GM18498 (cell line): ENCODE measurements at regions not wholly inside any gene's neighbourhood (a gene's known extent, or its start where the extent isn't known, plus 50 kb on each side); places are given as distances from the start of the nearest gene placed in this dataset.

Source experiments
- ATAC-seq: cut with Tn5 transposase; IDR thresholded peaks from one replicate; pipeline ENCODE4 v1.9.1; 2021; ENCODE audit warnings: mild to moderate bottlenecking, moderate library complexity; ENCODE audit not compliant: unreplicated experiment

DNA sequence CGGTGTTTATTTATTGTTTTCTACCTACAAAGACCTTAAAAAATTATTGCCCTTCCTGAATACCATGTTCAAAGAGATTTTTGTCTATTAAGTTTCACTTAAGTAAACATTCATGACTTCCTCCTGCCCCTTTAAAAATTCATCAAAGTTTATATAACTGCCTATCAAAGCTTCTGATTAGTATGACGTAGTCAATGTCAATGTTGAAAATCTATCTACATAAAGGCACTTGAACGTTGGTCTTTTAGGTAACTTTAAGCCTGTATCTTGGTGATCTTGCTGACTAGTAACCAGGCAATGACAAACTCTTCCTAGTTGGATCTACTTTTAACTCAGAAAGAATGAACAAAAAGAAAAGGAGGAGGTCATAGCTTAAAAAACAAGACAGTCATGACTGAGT is 97.2 kb downstream of the MAIP1 start:
- ATAC-seq, result no peak

DNA sequence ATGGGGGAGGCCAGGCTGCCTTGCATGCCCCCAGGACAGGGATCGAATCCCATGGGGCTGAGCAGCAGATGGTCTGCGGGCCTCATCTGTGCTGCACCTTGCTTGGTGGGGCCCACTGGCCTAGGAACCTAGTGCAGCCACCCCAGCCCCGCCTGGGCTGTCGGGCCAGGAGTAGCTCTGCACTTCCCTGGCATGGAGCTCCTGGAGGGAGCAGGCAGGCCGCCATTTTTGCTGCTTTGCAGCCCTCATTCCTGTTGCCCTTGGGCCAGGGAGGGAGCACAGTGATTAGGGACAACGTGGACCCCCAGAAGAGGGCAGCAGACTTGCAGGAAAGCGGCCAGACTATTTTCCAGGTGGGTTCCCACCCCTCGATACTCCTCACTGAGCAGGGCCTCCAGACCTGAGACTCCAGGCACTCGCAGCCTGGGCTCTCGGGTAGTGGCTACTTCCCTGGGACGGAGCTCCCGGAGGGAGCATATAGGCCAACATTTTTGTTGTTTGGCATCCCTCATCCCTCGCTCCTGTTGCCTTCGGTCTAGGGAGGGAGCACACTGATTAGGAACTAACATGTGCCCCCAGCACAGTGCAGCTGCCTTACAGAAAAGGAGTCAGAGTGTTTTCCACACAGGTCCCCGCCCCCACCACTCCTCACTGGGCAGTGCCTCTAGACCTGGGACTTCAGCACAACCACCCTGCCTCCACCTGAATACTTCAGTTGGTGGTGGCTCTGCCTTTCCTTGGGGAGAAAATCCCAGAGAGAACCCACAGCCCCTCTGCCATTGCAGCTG is 99.5 kb downstream of the MAIP1 start:
- ATAC-seq, result no peak

DNA sequence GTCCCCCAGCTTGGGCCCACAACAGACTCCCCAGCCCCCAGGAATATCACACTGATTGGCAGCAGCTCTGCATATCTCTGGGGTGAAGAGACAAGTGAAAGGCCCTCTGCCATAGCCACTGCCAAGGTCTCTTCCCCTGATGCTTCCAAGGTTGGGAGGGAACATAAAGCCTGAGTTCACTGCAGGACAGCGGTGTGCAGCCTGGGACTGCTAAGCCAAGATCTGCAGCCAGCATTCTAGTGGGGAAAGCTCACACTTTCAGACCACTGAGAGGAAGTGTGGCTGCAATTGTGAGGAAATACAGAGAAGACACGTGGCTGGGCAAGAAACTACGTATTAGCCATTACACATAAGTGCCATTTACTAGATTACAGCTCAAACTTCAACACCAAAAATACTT is 100.7 kb downstream of the MAIP1 start:
- no peak for ATAC-seq

DNA sequence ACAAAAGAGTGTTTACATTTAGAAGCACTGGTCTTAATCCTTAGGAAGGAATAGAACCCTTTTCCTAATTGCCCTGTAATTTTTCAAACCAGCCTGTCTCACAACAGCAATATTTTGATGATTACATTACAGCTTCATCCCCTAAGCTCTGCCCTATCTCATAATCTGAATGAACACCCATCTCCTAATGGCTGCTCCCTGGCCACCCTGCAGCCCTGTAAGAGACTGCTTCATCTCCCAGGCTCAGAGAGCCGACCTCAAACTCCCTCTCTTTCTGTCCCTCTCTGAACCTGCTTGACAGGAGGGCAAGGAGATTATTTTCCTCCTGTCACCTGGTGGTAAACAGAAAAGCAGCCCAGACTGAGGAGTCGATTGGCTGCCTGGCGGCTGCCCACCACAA is 107.8 kb downstream of the MAIP1 start:
- ATAC-seq, result no peak

DNA sequence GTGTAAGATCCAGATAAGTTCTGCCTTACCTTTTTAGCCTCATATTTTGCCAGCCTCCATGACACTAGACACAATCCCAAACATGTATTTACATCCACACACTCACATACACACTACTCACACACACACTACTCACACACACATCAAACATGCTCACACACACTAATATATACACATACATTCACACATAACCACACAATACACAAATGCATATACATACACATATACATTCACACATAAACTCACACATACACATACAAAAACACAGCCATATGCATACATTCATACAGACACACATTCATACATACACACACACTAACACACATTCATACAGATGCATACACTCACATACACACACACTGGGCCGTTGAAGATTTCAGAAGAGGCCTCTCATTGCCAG is 109.5 kb downstream of the MAIP1 start:
- no peak for ATAC-seq

- ATAC-seq, result no peak
These were observed 110.1 kb downstream of the MAIP1 start for GRCh38 chr2:200065477-200065876.

- ATAC-seq, result no peak
These were observed 111.0 kb downstream of the MAIP1 start for GRCh38 chr2:200066417-200066816.

DNA sequence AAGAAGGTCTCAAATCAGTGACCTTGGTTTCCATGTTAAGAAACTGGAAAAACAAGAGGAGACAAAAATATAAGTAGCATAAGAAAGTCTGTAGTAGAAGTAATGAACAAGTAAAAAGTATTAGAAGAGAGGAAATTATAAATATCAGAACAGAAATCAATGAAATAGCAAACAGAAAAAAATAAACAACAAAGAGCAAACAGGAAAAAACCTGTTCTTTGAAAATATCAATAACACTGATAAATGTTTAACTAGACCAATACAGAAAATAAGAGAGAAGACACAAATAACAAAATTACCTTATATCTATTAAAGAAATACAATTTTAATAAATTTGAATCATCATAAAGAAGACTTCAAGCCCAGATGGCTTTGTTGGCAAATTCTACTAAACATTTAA is 113.3 kb downstream of the MAIP1 start:
- no peak for ATAC-seq

DNA sequence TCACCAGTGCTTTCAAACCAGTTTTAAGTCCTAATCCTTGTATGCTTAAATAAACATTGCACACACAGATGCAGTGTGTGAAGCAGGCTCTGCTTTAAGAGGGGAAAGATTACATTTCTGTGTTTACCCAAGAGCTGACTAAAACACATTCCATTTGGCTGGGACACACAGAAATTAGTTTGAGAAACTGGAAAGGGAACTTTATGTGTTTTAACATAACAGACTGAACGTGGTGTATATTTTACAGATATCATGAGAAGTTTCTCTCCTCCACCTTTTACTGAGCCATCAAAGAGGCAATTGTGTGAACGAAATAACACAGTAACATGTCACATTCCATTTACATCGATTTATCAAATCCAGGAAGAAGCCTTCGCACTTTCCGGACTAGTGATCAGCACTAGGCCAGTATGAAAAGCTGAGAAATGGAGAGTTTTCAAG is 121.8 kb downstream of the MAIP1 start:
- no peak for ATAC-seq

DNA sequence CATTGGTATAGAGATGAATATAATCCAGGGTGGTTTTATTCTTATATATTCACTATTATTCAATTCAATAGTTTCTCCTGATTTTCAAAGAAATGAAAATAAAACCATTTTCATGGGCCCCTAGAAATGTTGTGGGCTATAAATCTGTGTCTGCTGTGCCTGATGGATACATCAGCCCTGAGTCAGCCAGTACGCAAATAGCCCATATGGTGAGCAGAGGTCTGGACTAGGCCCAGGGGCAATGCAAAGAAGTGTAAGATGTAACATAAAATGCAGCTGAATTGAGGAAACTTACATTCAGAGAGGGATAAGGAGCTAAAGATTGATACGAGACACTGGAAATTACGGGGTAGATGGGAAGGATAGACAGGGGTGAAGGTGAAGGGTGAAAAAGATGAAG is 122.5 kb downstream of the MAIP1 start:
- ATAC-seq, result no peak

DNA sequence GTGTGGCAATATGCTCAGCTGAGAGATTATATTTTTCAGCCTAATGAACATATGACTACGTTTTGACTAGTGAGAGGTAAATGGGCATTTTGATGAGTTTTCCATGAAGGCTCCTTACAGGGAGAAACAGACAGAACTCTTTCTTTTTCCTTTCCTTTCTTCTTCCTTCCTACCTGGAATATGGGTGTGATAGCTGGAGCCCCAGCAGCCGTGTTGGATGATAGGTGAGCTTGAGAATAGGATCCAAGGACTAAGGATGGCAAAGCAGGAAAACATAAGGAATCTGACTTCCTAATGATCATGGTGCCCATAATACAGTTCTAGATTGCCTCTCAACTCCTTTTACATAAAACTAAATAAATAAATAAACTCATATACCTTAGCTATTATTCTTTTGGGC is 124.0 kb downstream of the MAIP1 start:
- ATAC-seq, result no peak

DNA sequence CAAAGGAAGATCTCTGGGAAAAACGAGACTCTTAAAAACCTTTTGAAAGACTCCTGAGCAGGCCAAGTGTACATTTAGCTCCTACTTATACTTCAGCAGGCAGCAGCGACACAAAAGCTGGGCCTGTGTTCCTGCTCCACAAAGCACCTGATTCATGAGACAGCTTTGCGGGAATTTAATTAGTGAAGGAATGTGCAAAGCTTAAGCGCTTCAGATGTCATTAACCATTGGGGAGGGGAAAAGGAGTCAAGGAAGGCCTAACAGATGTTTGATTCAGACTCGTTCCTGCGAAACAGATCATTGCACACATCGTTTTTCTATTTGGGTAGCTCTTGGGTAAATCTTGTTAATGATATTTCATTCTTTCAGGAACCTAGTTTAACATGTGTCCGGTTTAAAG is 125.9 kb downstream of the MAIP1 start:
- no peak for ATAC-seq

DNA sequence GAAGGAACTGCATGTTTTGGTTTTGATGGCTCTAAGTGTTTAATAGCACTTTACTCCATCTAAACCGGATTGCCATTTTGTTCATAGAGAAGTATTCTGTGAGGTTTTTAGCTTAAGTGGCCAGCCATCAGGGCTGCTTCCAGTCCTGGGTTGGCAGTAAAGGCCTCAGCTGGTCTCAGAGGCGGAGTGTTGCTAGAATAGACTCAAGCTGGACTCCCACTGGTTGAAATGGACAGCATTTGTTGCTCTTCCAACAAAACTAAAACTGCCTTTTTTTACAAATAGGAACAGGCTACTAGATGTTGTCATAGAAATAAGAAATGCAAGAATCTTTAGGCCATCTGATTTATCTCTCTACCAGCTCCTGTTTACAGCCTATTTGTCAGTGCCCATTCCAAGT is 126.4 kb downstream of the MAIP1 start:
- ATAC-seq, result no peak

DNA sequence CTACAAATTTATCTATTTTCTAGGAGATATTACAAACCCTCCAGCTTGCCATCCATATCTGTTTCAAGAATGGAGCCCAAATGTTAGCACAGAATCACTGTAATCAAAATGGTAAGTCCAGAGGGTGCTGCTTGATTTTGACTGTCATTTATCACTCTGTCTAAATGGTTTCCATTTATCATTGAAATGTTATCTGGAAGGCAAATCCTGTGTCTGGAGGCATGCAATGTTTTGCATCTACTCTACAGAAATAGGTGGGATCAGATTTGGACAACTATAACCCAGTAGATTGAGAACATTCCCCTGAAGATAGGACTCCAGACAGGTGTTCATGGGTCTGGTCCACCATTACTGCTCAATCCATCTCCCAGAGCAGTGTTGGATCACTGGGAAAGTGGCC is 128.7 kb downstream of the MAIP1 start:
- ATAC-seq, result no peak

GRCh38 chr2:200086911-200087310 is 131.5 kb downstream of the MAIP1 start:
- ATAC-seq, result no peak

GRCh38 chr2:200087451-200087850 is 132.1 kb downstream of the MAIP1 start:
- ATAC-seq, result no peak

- ATAC-seq, result no peak
These were observed 133.8 kb downstream of the MAIP1 start for GRCh38 chr2:200089040-200089755.

DNA sequence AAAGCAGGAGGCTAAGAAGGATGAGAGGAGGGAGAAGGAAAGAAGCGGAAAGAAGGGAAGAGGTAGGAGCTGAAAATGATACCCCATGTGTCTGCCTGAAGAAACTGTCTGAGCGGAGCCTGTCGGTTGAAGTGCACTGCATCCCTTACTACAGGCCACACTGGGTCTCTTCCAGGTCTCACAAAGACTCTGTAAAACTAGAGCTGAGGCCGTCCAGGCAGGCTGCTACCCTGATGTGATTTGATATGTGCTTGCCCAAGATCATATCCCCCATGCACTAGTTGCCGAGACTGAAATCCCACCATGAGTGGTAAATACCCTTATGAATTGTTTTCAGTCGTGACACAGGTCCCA is 134.4 kb downstream of the MAIP1 start:
- ATAC-seq, result no peak

GRCh38 chr2:200090683-200091082 is 135.3 kb downstream of the MAIP1 start:
- ATAC-seq, result no peak

GRCh38 chr2:200091126-200091525 is 135.7 kb downstream of the MAIP1 start:
- no peak for ATAC-seq

DNA sequence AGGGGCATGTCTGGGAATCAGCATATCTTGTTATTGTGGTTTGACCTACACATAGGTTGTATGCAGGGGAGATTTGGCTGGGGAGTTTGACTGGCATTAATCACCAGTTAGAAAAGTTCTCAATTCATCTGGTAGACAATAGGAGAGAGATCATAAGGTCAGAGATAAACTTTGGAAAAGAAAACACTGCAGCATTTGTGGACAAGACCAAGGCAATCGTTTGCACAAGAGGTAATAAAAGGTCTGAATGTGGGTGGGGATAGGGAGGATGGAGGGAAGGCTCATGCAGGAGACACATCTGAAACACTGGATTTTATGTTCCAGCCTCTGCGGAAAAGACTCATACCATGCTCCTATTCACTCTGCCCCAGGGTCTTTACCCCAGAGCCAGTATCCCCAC is 136.9 kb downstream of the MAIP1 start:
- no peak for ATAC-seq

- ATAC-seq, result no peak
These were observed 140.1 kb downstream of the MAIP1 start for GRCh38 chr2:200095436-200095835.

GRCh38 chr2:200099256-200099655 is 143.9 kb downstream of the MAIP1 start:
- no peak for ATAC-seq
